HPDE6-E6E7 (cell line): ENCODE measurements at regions not wholly inside any gene's neighbourhood (a gene's known extent, or its start where the extent isn't known, plus 50 kb on each side); places are given as distances from the start of the nearest gene placed in this dataset.
A peak's percentile ranks its signal among the peaks of the same experiment; 100 is the strongest.
"Not testable (repeated sequence)": the region's sequence is repeated elsewhere in the genome, so short reads cannot be mapped to it uniquely, and the experiment has no call there.

Source experiments
- DNase-seq: peaks from one replicate; pipeline ENCODE4 v3.0.0; 2011; ENCODE audit warnings: missing footprints; ENCODE audit errors: extremely low spot score

DNA sequence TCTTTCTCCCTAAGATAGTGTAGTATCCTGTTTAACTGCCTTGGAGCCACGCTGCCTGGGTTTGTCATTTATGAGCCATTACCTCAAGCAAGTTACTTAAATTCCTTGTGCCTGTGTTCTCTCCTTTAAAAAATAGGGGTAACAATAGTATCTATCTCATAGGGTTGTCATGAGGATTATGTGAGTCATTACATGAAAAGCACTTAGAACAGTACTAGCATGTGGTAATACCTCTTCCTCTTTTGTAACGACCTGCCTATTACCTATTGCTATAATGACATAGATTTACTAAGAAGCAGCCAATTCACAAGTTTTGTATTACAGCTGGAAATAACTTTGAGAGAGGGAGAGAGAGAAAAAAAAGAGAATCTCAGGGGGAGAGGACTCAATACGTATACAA, 834.7 kb downstream of the RAPGEF2 start:
- DNase-seq, result peak; percentile 14

GRCh38 chr4:159939681-159940080, 836.8 kb downstream of the RAPGEF2 start:
- not testable (repeated sequence) for DNase-seq

DNA sequence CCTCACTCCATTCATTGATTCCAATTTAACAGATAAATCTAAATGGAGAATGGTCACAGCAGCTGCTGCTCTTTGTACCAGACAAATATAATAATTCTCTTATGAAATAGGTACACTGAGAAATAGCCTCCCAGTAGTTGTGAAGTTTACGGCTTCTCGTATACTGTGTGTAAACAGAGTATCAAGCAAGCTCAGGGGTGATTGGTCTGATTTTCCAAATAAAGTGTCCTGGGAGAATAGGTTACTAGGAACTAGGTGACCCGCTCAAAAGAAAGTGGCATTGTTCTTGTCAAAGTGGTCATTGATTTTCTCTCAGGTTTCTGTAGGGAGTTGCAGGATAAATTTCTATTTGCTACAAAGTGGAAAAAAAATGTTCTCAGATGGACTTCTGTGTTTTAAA, 838.2 kb downstream of the RAPGEF2 start:
- DNase-seq, result no peak

DNA sequence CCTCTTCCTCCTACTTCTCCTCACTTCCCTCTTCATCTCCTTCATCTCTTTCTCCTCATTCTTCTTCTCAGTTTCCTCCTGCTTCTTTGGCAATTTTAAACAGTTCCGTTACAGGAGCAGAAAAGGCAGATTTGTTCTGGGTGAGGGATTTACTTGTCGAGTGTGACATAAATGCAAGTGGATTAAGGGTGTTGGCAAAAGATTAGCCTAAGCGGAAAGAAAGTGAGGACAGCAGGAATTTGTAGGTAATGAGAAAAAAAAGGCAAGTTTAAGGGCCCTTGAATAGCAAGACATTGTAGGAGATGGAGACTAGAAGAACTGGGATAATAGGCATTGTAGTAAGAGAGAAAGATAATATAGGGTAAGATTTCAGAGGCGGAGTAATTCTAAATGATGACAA, 841.6 kb downstream of the RAPGEF2 start:
- no peak for DNase-seq

- peak; percentile 9 for DNase-seq
Measured at GRCh38 chr4:159946983-159947615, 844.2 kb downstream of the RAPGEF2 start.

- no peak for DNase-seq
Measured at GRCh38 chr4:159950707-159951106, 847.8 kb downstream of the RAPGEF2 start.

- DNase-seq, result no peak
Measured at GRCh38 chr4:159966746-159967145, 863.9 kb downstream of the RAPGEF2 start.

DNA sequence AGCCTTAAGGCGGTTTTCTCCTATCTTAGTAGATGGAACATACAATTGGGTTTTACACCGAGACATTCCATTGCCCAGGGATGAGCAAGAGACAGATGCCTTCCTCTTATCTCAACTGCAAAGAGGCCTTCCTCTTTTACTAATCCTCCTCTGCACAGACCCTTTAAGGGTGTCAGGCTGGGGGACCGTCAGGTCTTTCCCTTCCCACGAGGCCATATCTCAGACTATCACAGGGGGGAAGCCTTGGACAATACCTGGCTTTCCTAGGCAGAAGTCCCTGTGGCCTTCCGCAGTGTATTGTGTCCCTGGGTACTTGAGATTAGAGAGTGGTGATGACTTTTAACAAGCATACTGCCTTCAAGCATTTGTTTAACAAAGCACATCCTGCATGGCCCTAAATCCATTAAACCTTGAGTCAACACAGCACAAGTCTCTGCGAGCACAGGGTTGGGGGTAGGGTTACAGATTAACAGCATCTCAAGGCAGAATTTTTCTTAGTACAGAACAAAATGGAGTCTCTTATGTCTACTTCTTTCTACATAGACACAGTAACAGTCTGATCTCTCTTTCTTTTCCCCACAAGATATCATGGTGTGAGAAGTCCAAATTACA, 874.1 kb downstream of the RAPGEF2 start:
- DNase-seq, result not testable (repeated sequence)

- DNase-seq, result no peak
Measured at GRCh38 chr4:159977907-159978617, 875.2 kb downstream of the RAPGEF2 start.

DNA sequence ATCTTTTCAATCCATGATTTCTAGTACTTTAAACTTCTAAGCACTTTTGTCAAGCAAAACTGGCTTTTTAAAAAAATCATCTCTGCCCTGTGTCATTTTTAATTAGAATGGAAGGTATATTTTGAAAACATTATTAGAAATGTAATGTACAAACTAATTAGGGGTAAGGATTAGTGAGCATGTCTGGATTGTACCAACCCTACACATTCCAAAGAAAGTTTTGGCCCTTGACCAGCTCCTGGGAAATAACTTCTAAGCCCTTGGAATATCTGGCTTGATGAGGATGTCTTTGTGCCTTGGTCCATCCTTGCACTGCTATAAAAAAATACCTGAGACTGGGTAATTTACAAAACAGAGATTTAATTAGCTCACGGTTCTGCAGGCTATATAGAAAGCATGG, 876.5 kb downstream of the RAPGEF2 start:
- DNase-seq, result no peak

- DNase-seq, result no peak
Measured at GRCh38 chr4:159979953-159980352, 877.1 kb downstream of the RAPGEF2 start.

GRCh38 chr4:159980826-159981468, 878.1 kb downstream of the RAPGEF2 start:
- no peak for DNase-seq

- no peak for DNase-seq
Measured at GRCh38 chr4:159981469-159981856, 878.6 kb downstream of the RAPGEF2 start.

GRCh38 chr4:159983082-159983481, 880.2 kb downstream of the RAPGEF2 start:
- DNase-seq, result no peak

GRCh38 chr4:160009656-160010493, 907.0 kb downstream of the RAPGEF2 start:
- no peak for DNase-seq

DNA sequence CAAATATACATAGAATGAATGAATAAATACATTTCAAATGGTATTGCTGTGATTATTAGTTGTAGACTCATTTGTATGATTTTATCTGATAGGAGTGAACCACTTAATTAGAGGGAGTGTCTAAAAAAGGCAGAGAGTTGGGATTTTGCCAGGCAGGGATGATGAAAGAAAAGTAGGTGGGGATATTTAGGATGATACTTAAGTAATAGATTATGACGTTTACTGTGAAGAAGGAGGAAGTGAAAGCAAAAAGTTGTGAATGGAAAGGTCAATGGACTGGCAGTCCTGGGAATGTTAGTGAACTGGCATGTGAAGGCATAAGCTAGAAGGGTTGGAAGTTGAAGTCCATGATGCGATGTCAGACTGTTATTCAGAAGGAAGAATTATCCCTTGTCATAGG, 917.1 kb downstream of the RAPGEF2 start:
- no peak for DNase-seq

DNA sequence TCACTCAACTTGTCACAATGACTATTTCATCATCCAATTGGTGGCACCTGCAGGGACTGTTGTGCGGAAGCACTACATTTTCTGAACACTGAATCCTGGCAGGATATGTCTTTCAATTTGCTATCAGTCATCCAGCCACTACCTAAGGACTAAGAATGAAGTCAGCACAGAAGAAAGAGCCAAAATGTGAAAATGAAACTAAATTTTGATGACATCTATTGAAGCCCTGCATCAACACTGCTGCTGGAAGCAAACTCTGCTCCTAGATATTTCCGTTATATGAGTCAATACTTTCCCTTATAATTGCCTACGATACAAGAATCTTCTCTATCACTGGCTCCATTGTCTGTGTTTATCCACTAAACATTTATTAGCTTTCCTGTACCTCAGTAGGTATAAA, 917.9 kb downstream of the RAPGEF2 start:
- no peak for DNase-seq

DNA sequence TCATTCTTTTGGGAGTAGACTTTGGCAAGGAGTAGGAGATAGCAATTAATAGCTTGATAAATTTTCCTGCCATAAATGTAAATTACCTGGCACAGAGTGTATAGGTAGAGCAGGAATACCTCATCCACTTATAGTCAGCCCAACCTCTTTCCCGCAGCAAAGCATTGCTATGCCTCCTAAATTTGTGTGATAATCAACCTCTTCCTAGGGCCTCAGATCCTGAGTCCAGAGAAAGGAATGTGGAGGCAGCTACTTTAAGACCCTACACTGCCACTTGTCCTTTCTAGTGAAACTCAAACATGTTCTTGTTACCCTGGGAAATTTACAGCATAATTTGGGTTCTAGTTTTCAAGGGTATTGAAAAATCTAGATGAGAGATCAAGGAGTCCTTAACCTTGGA, 919.0 kb downstream of the RAPGEF2 start:
- DNase-seq, result no peak

- peak; percentile 20 for DNase-seq
Measured at GRCh38 chr4:160026721-160027120, 923.8 kb downstream of the RAPGEF2 start.

- DNase-seq, result no peak
Measured at GRCh38 chr4:160034501-160034900, 931.6 kb downstream of the RAPGEF2 start.

GRCh38 chr4:160038615-160039014, 935.7 kb downstream of the RAPGEF2 start:
- peak; percentile 29 for DNase-seq

- DNase-seq, result no peak
Measured at GRCh38 chr4:160044693-160045092, 941.8 kb downstream of the RAPGEF2 start.
